ENCODE measurements at regions not wholly inside any gene's neighbourhood (a gene's known extent, or its start where the extent isn't known, plus 50 kb on each side); places are given as distances from the start of the nearest gene placed in this dataset.
"Not testable (repeated sequence)": the region's sequence is repeated elsewhere in the genome, so short reads cannot be mapped to it uniquely, and the experiment has no call there.

DNA sequence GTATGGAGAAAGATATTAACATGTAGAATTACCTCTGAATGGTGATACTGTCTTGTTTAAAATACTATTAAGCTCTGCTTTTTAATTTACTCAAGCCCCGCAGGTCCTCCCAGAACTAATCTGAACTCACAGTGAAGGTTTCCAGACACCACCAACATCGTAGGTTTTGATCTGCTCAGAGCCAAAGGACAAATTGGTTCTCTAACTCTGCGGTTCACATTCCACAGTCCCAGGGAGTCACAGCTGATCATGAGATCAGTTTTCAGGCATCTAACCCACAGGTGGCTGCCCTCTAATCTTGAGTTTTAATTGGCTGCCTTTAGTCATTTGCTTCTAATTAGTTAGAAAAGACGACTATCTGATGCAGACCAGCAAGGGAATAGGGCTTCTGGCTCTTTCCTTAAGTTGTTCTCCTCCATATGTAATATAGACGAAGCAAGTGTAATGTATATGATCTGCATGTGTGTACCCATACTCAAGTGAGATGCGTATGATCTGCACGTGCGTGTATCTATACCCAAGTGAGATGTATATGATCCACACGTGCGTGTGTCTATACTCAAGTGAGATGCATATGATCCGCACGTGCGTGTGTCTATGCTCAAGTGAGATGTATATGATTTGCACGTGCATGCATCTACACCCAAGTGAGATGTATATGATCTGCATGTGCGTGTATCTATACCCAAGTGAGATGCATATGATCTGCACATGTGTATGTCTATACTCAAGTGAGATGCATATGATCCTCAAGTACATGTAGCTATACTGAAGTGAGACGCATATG is 331.5 kb upstream of the NPVF start:
- no peak for DNase-seq

DNA sequence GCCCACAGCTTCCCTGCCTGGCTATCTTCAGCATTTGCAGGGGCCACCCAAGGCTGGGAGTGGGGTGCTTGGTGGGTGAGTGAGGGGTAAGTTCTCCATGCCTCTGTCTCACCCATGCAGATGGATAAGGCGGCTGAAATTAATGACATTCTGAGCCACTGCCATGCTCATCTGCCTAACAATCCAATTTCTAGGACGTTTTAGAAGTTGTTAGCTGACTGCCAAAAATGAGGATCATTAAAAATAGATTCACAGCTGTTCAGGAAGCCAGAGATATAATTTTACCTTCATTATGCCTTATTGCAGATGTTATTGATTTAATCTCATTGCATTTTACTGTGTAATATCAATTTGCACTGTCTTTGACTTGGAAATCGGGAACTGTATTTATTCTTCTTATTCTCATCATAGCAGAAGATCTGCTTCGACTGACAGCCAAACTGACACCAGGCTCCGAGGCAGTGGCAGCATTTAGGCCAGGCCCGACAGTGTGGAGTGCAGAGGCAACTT is 334.4 kb upstream of the NPVF start:
- DNase-seq = no peak

DNA sequence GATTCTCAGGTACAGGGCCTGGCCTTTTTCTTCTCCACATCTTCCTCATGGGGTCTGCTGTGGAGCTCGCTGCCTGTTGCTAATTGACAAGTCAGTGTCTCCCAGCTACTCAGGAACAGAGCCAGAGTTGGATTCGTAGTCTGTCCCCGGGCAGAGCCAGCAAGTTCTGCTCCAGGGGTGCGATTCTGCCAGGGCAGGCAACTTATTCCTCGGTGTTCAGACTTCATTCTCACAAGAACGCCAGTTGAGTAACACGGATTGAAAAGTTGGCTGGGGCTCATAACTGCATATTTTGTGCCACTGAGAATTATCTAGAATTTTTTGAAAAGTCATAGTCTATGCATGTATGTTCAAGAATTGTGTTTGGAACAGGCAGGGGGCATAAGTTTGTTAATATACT is 336.7 kb upstream of the NPVF start:
- no peak for DNase-seq

DNA sequence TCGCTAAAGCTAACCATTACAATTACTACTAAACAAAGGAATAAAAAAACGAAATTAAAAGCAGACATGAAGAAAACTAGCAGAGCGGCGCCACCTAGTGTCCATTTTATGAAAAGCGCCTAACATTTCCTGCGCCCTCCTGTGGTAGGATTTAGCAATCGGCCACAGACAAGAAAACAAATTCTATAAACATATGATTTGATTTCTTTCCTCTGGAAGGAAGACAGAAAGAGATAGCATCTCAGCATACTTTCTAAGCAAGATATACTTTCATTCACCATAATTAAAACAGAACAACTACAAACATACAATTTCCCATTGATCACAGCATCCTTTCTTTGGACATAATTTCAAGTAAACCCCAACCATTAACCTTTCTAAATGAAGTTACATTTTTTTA is 337.7 kb upstream of the NPVF start:
- peak; percentile 44 for DNase-seq

DNA sequence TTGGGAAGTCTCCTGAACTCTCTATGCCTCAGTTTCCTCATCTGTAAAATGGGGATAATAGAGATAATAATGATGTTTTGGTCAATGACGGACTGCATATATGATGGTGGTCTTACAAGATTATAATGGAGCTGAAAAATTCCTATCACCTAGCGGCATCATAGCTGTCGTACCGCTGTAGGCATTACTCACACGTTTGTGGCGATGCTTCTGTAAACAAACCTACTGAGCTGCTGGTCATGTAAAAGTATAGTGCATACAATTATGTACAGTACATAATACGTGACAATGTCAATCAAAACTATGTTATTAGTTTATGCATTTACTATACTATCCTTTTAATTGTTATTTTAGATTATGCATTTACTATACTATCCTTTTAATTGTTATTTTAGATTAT is 339.1 kb upstream of the NPVF start:
- DNase-seq = no peak

DNA sequence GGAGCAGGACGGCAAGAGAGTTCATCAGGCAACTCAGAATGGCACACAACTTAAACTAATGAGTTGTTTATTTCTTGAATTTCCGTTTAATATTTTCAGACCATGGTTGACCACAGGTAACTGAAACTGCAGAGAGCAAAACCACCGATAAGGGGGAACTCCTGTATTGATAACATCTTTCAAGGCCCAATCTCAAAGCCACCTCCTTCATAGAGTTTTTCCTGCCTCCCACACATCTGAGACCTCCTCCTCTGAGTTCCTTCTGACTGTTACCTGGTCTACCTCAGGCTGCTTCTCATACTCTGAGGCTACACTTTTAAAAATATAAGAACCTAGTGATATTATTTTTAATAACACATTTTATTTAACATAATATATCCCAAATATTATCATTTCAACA is 341.5 kb upstream of the NPVF start:
- no peak for DNase-seq

DNA sequence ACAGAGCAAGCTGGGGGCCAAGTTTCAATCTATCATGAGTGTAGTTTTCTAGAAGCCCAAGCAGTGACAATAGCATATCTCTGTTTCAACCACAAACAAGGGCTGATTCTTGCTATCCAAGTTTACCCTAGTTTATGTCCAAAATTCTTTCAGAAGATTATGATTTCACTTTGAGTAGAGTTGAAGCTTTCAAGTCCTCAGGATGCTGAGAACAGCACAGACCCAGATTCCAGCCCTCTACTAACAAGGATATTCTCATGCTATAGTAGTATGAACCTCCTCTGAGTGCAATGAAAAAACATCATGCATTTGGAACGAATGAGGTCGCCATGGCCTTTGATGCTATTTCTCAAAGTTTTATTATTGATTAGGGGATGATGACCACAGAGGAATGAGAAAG is 344.1 kb upstream of the NPVF start:
- no peak for DNase-seq

DNA sequence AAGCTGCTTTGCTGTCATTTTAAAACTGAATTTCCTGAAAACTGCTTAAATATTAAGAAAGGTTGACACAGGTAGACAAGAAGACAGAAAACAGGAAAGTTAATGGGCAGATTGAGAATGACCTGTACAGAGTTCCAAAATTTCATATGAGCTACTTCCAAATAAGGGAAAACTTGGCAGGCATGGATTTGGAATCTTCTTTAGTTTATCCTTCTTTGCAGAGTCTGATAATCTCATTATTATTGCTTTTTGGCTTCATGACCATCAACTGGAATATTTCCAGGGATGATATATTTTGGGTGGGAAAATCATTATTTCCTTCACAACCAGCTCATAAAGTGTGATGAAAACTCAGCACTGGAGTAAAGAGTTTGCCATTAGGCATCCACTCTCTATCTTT is 346.5 kb upstream of the NPVF start:
- DNase-seq = no peak

DNA sequence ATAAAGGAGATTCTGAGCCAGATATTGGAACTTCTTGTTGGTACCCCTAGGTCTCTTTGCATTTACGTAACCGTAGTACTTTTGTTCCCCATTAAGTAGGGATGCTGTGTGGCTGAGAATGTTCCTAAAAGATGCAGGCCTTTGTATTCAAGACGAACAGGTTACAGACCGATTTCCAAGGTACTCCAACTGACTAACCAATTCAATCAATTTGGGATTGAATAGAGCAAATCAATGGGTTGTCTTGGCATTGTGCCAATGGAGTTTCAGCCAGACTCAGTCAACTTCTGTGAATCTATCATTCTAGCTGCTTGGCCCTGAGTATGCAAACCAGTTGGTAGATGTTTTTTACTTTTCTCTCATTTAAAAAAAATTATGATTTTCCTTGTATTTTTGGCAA is 347.3 kb upstream of the NPVF start:
- no peak for DNase-seq

DNA sequence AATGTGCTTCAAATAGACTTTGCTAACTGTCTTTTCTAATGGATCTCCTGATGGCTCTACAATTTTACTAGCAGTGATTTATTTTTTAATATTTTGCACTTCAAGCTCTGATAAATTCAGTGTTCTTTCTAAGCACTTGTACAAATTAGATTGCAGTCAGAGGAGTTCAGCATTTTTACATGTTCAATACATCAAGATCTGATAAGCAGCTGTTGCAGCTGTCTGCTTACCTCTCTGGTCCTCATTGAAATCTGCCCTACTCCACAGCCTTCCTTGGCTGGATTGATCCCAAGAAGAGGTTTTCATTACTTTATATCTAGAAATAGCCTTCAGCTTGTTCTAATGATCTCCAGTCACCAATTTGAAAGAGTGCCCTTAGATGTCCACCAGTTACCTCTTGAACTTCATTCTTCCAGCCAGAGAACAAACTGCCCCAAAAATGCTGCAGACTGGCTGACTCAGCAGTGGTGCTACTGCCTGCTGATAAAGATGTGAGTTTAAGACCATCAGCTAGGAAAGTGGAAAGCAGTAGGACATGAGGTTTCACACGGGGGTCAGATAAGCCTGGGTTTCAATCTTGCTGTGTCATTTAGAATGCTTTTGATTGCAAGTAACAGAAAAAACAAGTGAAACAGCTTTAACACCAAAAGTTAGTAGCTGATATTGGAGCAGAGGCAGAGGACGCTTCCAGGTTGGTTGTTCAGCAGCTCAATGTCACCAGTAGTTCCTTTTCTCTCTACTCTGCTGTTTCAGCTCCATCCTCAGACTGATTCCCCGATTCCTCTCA is 350.9 kb upstream of the NPVF start:
- no peak for DNase-seq

DNA sequence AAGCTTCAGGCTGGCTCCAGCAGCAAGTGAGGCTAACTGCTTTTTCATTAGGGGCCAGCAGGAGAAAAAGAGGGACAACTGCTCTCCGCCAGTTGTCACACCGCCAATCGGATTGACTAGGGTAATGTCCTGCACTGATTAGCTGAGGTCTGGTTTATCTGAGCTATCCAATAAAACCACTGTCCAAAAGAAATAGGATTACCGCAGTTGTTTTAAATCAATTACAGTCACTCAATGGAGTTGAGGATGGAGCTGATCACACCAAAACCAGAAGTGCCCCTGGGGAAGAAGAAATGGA is 351.4 kb upstream of the NPVF start:
- DNase-seq = no peak

DNA sequence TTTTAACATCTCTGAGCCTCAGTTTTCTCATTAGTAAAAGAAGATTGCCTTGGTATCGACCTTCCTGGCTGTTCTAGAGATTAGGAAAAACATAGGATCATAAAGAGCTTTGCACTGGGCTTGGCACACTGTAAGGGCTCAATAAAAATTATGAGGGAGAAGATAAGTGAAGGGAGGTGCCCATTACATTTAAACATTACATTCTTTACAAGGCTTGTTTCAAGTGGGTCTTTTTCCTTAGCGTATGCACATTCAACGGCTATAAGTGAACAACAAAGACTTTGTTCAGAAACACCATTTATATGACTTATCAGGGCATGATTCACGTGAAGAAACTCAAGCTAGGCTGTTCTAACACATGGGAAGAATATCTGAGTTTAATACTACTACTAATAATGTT is 351.9 kb upstream of the NPVF start:
- DNase-seq = no peak

DNA sequence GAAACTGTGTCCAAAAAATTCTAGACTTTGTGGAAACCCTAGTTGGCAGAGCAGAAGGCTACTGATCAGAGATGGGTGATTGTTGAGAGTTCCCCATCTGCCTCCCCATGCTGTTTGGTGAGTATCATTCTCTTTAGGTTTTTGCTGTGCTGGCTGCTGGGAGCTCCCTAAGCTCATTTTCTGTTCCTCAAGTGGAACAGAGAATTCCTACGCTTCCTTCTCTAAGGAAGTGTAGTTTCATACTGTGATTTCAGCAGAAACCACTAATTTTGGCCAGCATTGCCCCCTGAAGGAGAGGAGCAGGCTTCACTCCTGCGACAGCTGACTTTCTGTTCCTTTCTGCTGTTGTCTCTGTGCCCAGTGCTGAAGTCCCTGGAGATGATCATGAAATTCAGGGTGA is 355.3 kb upstream of the NPVF start:
- no peak for DNase-seq

DNA sequence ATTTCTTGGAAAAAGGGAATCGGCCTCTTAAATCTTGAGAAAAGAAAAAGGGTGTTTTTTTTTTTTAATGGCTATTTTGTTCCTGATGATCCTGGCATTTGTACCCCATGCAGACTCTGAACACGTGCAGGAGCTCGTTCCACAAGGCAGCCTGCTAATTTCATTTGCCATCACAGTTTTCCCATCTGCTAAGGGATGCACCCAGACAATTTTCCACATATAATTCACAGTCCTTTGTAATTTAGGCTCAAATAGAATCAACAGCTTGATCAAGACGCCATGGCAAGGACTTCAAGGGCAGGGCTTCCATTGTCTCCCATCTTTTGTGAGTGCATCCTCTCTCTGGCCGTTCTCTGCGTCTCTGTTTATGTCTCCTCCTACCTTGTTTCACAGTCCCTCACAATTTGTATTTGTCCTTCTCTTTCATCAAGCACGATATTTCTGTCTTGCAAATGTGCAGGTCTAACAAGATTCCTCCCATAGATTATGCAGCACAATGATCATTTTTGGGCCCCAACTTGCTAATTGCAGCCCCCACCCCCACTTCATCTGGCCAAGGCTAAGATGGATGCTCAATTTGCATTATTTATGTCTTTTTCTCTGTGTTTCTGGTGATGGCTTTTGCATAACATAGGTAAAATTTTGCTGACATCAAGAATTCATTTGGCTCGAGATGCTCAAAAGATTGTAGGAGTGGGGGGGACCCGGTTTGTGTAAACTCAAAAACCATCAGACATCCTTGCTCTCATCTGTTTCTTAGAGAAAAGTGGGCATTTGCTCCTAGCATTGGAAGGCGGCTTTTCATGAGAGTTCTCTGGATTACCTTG is 356.0 kb upstream of the NPVF start:
- no peak for DNase-seq

DNA sequence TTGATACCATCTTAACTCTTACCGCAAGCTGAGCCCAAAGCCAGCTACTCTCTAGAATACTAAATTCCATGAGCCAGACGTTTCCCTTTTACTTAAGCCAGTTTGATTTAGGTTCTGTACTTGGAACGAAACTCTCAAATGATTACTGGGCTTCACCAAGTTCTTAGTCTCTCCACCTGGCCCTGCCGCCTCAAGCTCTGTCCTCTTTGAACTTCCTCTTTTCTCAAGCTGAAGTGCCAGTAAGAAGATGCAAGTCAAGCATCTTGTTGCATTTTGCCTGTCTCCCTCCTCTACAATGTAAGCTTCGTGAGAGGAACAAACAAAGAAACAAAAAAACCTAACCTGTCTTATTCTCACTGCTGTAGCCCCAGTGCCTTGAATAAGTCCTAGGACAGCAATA is 358.2 kb upstream of the NPVF start:
- DNase-seq = no peak

DNA sequence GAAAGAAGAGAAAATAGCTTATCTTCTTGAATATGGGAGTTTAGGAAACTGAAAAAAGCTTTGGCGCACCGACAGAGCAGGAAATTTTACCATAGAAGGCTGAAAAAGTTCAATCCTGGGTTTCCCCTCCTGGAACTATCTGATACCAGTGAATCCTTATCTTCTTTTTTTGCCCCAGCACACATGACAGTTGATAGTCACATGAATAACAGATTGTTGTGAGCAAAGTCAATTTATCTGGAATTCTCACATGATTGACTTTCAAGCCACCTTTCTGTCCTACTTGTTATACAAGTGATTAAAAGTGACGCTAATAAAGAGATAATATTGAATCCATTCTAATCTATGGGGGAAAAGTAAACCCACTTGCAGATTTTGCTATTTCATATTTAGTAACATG is 365.8 kb upstream of the NPVF start:
- DNase-seq = no peak

DNA sequence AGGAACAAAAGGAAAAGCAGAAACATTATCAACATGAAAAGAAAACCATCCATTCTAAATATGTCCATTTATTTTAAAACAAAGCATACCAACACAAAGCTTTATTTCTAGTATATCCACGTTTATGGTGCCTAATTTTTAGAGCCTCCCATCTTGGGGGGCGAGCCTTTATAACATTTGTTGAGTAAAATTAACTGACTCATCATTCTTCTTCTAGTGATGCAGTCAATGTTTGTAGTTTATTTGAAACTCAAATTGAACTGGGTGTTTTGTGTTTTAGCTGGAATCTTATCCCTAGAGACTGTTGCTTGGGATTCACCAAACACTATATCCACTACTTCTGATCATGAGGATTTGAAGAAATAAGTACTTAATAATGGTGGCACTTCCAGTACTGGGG is 366.4 kb upstream of the NPVF start:
- no peak for DNase-seq

DNA sequence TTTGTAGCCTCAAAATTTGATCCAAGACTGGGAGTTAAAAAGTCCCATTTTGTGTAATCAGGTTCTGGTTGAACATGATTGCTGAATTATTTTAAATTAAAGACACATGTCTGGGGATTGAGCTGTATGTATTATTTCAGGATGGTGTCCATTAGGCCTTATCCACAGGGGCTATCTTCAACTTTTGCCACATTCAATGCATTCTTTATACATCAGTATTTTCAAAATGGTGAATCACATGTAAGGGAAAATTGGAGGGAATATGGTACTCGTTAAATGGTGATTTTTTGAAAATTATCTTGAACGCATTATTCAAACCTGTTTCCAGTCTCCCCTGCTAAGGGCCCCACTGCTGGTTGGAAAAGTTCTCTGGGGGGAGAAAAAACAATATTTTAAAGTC is 367.7 kb upstream of the NPVF start:
- DNase-seq = no peak

DNA sequence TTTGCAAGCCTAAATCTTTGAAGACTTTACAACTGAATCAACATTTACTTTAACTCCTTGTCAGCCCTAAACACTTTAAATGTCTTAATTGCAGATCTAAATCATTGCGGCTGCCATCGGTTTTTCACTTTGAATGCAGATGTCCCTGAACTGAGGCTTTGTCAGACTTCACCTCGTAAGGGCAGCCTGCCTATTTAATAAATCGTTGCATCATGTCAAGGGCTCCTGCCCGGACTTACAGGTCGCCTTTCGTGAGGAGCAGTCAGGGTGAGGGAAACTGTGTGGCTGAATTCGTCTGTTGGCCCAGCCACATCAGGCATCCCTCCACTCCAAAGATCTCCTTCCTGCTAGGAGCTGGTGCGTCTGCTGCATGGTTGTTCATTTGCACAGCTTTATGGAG is 368.2 kb upstream of the NPVF start:
- no peak for DNase-seq

DNA sequence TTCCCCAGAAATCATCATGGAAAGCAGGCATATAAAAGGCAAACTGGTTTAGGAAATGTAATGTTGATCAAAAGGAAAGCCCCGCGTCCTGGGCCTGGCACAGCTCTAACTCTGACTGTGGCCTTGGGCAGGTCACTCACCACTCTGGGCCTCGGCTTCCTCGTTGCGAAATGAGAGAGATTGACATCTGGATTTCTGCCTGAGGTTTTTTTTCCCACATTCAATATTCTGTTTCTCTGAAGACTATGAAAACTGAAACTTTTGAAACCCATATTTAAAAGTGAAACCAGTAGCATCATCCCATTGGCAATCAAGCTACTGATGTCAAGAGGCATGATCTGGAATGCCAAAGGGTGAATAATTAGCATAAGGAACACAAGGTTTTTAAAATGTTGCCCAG is 369.7 kb upstream of the NPVF start:
- no peak for DNase-seq

DNA sequence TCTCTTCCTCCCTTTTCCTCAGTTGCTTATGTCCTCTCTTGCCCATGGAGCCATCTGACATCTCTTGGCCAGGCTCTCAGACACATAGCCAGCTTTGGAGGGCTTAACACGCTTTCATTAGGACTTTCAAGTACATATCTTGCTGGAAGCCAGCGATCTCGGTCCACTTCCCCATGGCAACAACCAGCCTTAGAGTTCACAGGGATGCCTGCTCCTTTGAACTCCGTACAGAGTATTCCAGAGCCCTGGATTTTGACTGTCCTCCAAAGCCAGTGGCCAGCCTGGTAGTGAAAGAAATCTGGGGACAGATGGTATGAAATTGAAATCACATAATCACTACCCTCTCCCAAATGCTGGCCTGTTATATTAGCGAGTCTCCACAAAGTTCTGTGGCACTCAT is 370.5 kb upstream of the NPVF start:
- no peak for DNase-seq

DNA sequence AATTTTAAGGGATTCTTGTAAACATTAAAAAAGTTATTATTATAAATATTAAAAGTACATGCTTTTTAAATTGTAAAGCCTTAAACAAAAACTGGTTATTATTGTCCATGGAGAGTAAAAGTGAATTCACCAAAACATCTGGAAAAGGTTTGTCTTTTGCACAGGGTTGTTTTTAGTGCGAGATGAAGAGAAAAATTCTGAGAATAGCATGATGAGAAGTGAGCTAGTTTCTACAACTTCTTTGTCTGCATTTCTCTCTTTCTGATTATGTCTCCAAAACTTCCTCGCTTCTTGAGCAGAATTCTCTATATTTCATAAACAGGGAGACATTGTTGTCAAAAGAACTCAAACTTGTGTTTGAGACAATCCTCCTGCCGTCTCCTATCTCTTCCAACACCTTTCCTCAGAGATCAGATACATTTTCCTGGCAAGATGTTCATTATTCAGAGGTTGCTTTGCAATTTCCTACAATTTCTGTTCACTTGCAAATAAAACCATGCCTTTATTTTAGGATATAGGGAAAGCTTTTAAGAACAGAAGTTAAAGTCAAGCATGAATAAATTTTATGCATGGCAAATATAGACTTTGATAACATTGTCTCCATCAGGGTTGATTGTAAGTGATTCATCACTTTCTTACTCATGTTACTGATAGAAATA is 372.1 kb upstream of the NPVF start:
- no peak for DNase-seq

DNA sequence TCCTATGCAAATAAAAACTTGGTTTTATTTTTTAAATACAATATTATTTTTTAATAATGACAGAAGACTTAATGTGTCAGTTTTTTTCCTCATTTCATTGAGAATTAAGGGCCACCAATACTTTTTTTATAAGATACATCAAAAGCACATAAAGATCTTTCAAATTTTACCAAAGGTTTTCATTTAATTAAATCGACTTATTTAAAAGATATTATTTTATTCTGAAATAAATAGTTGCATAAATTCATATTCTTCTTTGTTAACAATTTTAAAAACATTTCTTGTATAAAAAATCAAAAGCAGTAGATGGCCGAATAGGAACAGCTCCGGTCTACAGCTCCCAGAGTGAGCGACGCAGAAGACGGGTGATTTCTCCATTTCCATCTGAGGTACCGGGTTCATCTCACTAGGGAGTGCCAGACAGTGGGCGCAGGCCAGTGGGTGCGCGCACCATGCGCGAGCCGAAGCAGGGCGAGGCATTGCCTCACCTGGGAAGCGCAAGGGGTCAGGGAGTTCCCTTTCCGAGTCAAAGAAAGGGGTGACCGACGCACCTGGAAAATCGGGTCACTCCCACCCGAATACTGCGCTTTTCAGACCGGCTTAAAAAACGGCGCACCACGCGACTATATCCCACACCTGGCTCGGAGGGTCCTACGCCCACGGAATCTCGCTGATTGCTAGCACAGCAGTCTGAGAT is 374.6 kb upstream of the NPVF start:
- DNase-seq = not testable (repeated sequence)

Measured in DMS 273 treated with DMSO at 0.1 percent for 48 hours (cell line).